GM23338 (cell line): ENCODE measurements at regions not wholly inside any gene's neighbourhood (a gene's known extent, or its start where the extent isn't known, plus 50 kb on each side); places are given as distances from the start of the nearest gene placed in this dataset.

Experiments
- ATAC-seq: fragments of 200-7000 bp; cut with Tn5 transposase; 3 replicates; pipeline ENCODE4 v1.9.1; 2020
- DNase-seq: peaks from one replicate; pipeline ENCODE4 v3.0.0-alpha.2; 2015; ENCODE audit warnings: low spot score
- H2AFZ ChIP-seq: fragments of 200-600 bp; sonication (generic); 2 replicates; pipeline ENCODE4 v1.8.0; 2016; ENCODE audit warnings: antibody characterized with exemption, mild to moderate bottlenecking, moderate library complexity
- H3F3A ChIP-seq: fragments of 200-600 bp; sonication (generic); replicated peaks from 2 replicates; pipeline ENCODE4 v1.8.0; 2017; ENCODE audit warnings: antibody characterized with exemption, mixed run types, low read depth
- H3K27ac ChIP-seq: fragments of 200-600 bp; sonication (generic); 2 replicates; pipeline ENCODE4 v1.6.1; 2016; ENCODE audit warnings: low read depth
- H3K27me3 ChIP-seq: fragments of 200-600 bp; sonication (generic); 2 replicates; pipeline ENCODE4 v1.8.0; 2016; ENCODE audit warnings: mild to moderate bottlenecking, mixed run types, moderate library complexity; ENCODE audit not compliant: insufficient read depth
- H3K36me3 ChIP-seq: fragments of 200-600 bp; sonication (generic); 2 replicates; pipeline ENCODE4 v1.8.0; 2016; ENCODE audit warnings: mild to moderate bottlenecking; ENCODE audit not compliant: insufficient read depth
- H3K4me1 ChIP-seq: fragments of 200-600 bp; sonication (generic); 2 replicates; pipeline ENCODE4 v1.8.0; 2016; ENCODE audit warnings: mild to moderate bottlenecking, moderate library complexity; ENCODE audit not compliant: insufficient read depth
- H3K4me2 ChIP-seq: fragments of 200-600 bp; sonication (generic); 2 replicates; pipeline ENCODE4 v1.7.1; 2017; ENCODE audit warnings: mixed run types
- H3K4me3 ChIP-seq: fragments of 200-600 bp; sonication (generic); 2 replicates; pipeline ENCODE4 v1.6.1; 2016; ENCODE audit warnings: mixed run types
- H3K79me2 ChIP-seq: fragments of 200-600 bp; sonication (generic); replicated peaks from 2 replicates; pipeline ENCODE4 v1.8.0; 2017; ENCODE audit warnings: mild to moderate bottlenecking; ENCODE audit not compliant: insufficient read depth
- H3K9me2 ChIP-seq: fragments of 200-600 bp; sonication (generic); 2 replicates; pipeline ENCODE4 v1.8.0; 2017; ENCODE audit not compliant: insufficient read depth
- H4K20me1 ChIP-seq: fragments of 200-600 bp; sonication (generic); replicated peaks from 2 replicates; pipeline ENCODE4 v1.8.0; 2017; ENCODE audit warnings: mild to moderate bottlenecking; ENCODE audit not compliant: insufficient read depth
- H3K27ac Mint-ChIP-seq: 2 replicates; pipeline ENCODE4 v1.8.0; 2020; ENCODE audit warnings: inconsistent platforms, mild to moderate bottlenecking, moderate library complexity, mixed read lengths
- H3K27me3 Mint-ChIP-seq: 3 replicates; pipeline ENCODE4 v1.8.0; 2022; ENCODE audit warnings: low read depth, mild to moderate bottlenecking, moderate library complexity, mixed read lengths, inconsistent platforms; ENCODE audit not compliant: insufficient read depth, poor library complexity
- H3K36me3 Mint-ChIP-seq: 3 replicates; pipeline ENCODE4 v1.8.0; 2021; ENCODE audit warnings: low read depth, mild to moderate bottlenecking, inconsistent platforms, moderate library complexity, mixed read lengths
- H3K4me1 Mint-ChIP-seq: 3 replicates; pipeline ENCODE4 v1.8.0; 2020; ENCODE audit warnings: mild to moderate bottlenecking, inconsistent platforms, mixed read lengths
- H3K4me3 Mint-ChIP-seq: 3 replicates; pipeline ENCODE4 v1.8.0; 2021; ENCODE audit warnings: moderate library complexity, mild to moderate bottlenecking, inconsistent platforms, mixed read lengths
- H3K9me3 Mint-ChIP-seq: 3 replicates; pipeline ENCODE4 v1.8.0; 2020; ENCODE audit warnings: moderate library complexity, mild to moderate bottlenecking, inconsistent platforms, mixed read lengths
- CREB1 ChIP-seq: fragments of 250-450 bp; sonication (Bioruptor Pico); IDR thresholded peaks from 2 replicates; pipeline ENCODE4 v1.5.0; 2020; ENCODE audit warnings: low read depth, mild to moderate bottlenecking, moderate library complexity
- EZH2 ChIP-seq: fragments of 200-600 bp; sonication (generic); IDR thresholded peaks from one replicate; pipeline ENCODE4 v1.8.0; 2017; ENCODE audit warnings: antibody characterized with exemption, mild to moderate bottlenecking, low read depth; ENCODE audit not compliant: unreplicated experiment
- EZH2phosphoT487 ChIP-seq: fragments of 200-600 bp; sonication (generic); IDR thresholded peaks from one replicate; pipeline ENCODE4 v1.8.1; 2018; ENCODE audit warnings: antibody characterized with exemption; ENCODE audit not compliant: unreplicated experiment
- JUNB ChIP-seq: IDR thresholded peaks from one replicate; pipeline ENCODE4 v1.6.1; 2016; ENCODE audit warnings: antibody characterized with exemption; ENCODE audit not compliant: unreplicated experiment
- NANOG ChIP-seq: IDR thresholded peaks from 2 replicates; pipeline ENCODE4 v1.6.1; 2016; ENCODE audit warnings: antibody characterized with exemption, borderline replicate concordance
- POLR2AphosphoS5 ChIP-seq: IDR thresholded peaks from 2 replicates; pipeline ENCODE4 v1.6.1; 2016; ENCODE audit warnings: antibody characterized with exemption, low read depth
- STAT1 ChIP-seq: IDR thresholded peaks from one replicate; pipeline ENCODE4 v1.6.1; 2016; ENCODE audit warnings: antibody characterized with exemption; ENCODE audit not compliant: unreplicated experiment
- ZNF114 ChIP-seq: fragments of 250-450 bp; sonication (Bioruptor Pico); IDR thresholded peaks from 2 replicates; pipeline ENCODE4 v1.5.0; 2020; ENCODE audit warnings: mild to moderate bottlenecking, moderate library complexity
- TF ChIP-seq, protein P1 (sequence below): fragments of 250-450 bp; sonication (Bioruptor Pico); IDR thresholded peaks from 2 replicates; pipeline ENCODE4 v1.5.0; 2020; ENCODE audit warnings: mild to moderate bottlenecking, moderate library complexity
- TF ChIP-seq, protein P2 (sequence below), 2 experiments: fragments of 200-600 bp in 1 of 2; sonication (generic) in 1 of 2; conservative IDR thresholded peaks; 2 replicates each; pipeline versions ENCODE4 v1.5.1 to v1.6.1; 2016 to 2017; ENCODE audit warnings: antibody characterized with exemption in 2 of 2, low read depth in 2 of 2, mild to moderate bottlenecking in 2 of 2, moderate library complexity in 1 of 2
- TF ChIP-seq, protein P3 (sequence below): IDR thresholded peaks from one replicate; pipeline ENCODE4 v1.6.1; 2018; ENCODE audit warnings: antibody characterized with exemption; ENCODE audit not compliant: unreplicated experiment

DNA sequence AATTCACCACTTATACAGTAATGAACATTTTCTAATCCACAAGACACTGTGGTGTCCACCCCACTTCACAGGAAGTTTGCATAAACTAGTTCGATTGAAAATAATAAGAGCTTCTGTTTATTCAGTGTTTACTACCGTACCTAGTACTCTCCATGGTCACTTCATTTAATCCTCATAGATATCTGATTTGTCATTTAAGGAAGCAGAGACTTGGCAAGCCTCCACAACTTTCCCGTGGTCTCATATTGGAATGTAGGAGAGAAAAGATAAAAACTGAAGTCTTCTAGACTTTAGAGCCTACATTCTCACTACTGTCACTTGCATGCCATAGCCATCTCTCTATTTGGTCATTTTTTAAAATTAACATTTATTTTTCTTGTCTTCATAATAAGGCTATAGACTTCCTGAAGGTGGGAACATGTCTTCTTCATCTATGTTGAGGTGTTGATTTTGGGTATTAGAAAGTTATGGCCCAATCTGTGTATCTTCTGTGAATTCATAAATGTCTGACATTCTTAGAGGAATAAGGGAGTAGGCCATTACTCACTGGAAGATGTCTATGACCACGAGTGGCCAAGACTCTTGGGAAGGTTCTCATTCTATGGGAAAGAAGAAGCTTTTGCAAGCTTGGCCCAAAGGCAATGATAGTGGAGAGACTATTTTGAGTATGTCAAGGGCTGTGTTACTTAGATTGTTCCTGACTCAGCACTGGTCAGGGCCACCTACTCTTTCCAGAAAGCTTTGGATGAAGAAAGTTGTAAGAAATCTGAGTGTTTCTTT lies 423.7 kb downstream of the LRIG3 start:
- Histone ChIP-seq H3K27ac (no peak overlapping the region), H3K4me2 (no peak overlapping the region), H3K4me3 (no peak overlapping the region), H3K36me3 (no peaks in the 10 kb centered on the region), H3F3A (no peaks in the 10 kb centered on the region), H3K27me3 (no peaks in the 10 kb centered on the region), H3K9me2 (0 out of 2 replicates have a peak, but pooled peaks cover 6% of the 10 kb centered on the region), H4K20me1 (no peaks in the 10 kb centered on the region), H3K79me2 (no peaks in the 10 kb centered on the region), H3K4me1 (no peaks in the 10 kb centered on the region), H2AFZ (no peak overlapping the region)
- Mint-ChIP-seq H3K27ac (no peak overlapping the region), H3K4me1 (no peaks in the 10 kb centered on the region), H3K9me3 (no peaks in the 10 kb centered on the region), H3K4me3 (no peak overlapping the region), H3K36me3 (no peaks in the 10 kb centered on the region), H3K27me3 (no peaks in the 10 kb centered on the region)
- TF ChIP-seq POLR2AphosphoS5 (no peak), NANOG (no peak), EZH2 (no peak), ZNF114 (CRISPR knock-in tag) (no peak), EZH2phosphoT487 (no peak), JUNB (no peak), CREB1 (CRISPR knock-in tag) (no peak), STAT1 (no peak)
- TF ChIP-seq, protein P1, sequence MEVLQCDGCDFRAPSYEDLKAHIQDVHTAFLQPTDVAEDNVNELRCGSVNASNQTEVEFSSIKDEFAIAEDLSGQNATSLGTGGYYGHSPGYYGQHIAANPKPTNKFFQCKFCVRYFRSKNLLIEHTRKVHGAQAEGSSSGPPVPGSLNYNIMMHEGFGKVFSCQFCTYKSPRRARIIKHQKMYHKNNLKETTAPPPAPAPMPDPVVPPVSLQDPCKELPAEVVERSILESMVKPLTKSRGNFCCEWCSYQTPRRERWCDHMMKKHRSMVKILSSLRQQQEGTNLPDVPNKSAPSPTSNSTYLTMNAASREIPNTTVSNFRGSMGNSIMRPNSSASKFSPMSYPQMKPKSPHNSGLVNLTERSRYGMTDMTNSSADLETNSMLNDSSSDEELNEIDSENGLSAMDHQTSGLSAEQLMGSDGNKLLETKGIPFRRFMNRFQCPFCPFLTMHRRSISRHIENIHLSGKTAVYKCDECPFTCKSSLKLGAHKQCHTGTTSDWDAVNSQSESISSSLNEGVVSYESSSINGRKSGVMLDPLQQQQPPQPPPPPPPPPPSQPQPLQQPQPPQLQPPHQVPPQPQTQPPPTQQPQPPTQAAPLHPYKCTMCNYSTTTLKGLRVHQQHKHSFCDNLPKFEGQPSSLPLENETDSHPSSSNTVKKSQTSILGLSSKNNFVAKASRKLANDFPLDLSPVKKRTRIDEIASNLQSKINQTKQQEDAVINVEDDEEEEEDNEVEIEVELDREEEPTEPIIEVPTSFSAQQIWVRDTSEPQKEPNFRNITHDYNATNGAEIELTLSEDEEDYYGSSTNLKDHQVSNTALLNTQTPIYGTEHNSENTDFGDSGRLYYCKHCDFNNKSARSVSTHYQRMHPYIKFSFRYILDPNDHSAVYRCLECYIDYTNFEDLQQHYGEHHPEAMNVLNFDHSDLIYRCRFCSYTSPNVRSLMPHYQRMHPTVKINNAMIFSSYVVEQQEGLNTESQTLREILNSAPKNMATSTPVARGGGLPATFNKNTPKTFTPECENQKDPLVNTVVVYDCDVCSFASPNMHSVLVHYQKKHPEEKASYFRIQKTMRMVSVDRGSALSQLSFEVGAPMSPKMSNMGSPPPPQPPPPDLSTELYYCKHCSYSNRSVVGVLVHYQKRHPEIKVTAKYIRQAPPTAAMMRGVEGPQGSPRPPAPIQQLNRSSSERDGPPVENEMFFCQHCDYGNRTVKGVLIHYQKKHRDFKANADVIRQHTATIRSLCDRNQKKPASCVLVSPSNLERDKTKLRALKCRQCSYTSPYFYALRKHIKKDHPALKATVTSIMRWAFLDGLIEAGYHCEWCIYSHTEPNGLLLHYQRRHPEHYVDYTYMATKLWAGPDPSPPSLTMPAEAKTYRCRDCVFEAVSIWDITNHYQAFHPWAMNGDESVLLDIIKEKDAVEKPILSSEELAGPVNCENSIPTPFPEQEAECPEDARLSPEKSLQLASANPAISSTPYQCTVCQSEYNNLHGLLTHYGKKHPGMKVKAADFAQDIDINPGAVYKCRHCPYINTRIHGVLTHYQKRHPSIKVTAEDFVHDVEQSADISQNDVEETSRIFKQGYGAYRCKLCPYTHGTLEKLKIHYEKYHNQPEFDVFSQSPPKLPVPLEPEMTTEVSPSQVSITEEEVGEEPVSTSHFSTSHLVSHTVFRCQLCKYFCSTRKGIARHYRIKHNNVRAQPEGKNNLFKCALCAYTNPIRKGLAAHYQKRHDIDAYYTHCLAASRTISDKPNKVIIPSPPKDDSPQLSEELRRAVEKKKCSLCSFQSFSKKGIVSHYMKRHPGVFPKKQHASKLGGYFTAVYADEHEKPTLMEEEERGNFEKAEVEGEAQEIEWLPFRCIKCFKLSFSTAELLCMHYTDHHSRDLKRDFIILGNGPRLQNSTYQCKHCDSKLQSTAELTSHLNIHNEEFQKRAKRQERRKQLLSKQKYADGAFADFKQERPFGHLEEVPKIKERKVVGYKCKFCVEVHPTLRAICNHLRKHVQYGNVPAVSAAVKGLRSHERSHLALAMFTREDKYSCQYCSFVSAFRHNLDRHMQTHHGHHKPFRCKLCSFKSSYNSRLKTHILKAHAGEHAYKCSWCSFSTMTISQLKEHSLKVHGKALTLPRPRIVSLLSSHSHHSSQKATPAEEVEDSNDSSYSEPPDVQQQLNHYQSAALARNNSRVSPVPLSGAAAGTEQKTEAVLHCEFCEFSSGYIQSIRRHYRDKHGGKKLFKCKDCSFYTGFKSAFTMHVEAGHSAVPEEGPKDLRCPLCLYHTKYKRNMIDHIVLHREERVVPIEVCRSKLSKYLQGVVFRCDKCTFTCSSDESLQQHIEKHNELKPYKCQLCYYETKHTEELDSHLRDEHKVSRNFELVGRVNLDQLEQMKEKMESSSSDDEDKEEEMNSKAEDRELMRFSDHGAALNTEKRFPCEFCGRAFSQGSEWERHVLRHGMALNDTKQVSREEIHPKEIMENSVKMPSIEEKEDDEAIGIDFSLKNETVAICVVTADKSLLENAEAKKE (CRISPR knock-in tag): no peak
- TF ChIP-seq, protein P2, sequence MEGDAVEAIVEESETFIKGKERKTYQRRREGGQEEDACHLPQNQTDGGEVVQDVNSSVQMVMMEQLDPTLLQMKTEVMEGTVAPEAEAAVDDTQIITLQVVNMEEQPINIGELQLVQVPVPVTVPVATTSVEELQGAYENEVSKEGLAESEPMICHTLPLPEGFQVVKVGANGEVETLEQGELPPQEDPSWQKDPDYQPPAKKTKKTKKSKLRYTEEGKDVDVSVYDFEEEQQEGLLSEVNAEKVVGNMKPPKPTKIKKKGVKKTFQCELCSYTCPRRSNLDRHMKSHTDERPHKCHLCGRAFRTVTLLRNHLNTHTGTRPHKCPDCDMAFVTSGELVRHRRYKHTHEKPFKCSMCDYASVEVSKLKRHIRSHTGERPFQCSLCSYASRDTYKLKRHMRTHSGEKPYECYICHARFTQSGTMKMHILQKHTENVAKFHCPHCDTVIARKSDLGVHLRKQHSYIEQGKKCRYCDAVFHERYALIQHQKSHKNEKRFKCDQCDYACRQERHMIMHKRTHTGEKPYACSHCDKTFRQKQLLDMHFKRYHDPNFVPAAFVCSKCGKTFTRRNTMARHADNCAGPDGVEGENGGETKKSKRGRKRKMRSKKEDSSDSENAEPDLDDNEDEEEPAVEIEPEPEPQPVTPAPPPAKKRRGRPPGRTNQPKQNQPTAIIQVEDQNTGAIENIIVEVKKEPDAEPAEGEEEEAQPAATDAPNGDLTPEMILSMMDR (conservative IDR thresholded peaks at IDR 0.05; ENCODE audit: low read depth in 2 of 2): no peak
- TF ChIP-seq, protein P3, sequence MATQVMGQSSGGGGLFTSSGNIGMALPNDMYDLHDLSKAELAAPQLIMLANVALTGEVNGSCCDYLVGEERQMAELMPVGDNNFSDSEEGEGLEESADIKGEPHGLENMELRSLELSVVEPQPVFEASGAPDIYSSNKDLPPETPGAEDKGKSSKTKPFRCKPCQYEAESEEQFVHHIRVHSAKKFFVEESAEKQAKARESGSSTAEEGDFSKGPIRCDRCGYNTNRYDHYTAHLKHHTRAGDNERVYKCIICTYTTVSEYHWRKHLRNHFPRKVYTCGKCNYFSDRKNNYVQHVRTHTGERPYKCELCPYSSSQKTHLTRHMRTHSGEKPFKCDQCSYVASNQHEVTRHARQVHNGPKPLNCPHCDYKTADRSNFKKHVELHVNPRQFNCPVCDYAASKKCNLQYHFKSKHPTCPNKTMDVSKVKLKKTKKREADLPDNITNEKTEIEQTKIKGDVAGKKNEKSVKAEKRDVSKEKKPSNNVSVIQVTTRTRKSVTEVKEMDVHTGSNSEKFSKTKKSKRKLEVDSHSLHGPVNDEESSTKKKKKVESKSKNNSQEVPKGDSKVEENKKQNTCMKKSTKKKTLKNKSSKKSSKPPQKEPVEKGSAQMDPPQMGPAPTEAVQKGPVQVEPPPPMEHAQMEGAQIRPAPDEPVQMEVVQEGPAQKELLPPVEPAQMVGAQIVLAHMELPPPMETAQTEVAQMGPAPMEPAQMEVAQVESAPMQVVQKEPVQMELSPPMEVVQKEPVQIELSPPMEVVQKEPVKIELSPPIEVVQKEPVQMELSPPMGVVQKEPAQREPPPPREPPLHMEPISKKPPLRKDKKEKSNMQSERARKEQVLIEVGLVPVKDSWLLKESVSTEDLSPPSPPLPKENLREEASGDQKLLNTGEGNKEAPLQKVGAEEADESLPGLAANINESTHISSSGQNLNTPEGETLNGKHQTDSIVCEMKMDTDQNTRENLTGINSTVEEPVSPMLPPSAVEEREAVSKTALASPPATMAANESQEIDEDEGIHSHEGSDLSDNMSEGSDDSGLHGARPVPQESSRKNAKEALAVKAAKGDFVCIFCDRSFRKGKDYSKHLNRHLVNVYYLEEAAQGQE: no peak
- ATAC-seq (no peak), DNase-seq (no peak)
